Retina (tissue), 1 donor: ENCODE measurements at regions not wholly inside any gene's neighbourhood (a gene's known extent, or its start where the extent isn't known, plus 50 kb on each side); places are given as distances from the start of the nearest gene placed in this dataset.
"Not testable (repeated sequence)": the region's sequence is repeated elsewhere in the genome, so short reads cannot be mapped to it uniquely, and the experiment has no call there.

Experiments used
- DNase-seq: peaks from one replicate; pipeline ENCODE4 v3.0.0-alpha.2; 2016

DNA sequence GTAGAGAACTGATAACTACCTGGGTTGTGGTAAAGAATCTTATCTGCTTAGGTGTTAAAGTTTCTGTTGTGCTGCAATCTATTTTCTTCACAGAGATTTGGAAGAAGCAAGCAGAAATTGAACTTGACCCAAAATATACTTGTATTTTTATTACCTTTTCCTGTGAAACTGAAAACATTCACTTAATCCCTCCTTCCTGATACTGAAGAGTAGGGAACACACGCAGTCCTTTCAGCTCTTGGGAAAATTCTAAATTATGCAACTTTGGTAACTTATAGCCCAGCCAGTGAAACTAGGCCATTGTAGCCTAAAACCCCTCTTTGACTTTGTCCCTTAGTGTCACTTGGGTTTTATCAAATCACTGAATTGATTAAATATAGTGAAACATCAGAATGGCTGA is 128.4 kb upstream of the MEIS1 start:
- DNase-seq: no peak

- DNase-seq: peak; percentile 82
Observed at GRCh38 chr2:66305718-66306117, 129.2 kb upstream of the MEIS1 start.

DNA sequence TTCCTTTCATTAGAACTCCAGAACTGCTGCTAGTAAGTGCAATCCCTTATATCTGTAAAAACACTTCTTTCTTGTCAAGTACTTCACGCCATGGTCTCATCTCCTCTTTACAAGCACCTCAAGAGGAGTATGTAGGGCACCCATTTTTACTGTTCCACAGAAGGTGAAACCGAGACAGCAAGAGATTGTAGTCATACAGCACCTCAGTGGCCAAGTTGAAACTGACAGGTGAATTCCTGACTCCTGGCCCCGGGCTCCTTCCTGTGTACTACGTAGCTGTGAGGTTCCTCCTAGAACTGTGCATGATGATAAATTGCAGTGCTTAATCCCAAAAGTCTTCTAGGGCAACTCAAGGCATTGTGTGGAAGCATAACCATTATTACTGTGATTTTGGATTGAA is 131.5 kb upstream of the MEIS1 start:
- no peak for DNase-seq

DNA sequence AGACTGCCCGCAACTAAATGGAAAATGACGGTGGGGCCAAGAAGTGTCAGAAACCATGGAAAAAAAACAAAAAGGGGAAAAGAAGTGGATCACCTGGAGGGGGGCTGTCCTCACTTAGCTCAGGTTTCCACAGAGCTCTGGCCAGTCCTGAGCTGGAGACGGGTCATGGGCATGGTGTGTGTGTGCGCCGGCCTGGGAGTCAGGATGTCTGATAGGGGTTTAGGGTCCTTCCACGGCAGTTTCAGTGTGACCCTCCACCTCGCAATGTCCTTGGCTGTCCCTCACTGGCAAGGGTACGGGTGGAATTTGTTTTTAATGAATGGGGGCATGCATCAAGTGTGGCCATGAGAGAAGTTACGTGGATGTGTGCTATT is 133.2 kb upstream of the MEIS1 start:
- no peak for DNase-seq

DNA sequence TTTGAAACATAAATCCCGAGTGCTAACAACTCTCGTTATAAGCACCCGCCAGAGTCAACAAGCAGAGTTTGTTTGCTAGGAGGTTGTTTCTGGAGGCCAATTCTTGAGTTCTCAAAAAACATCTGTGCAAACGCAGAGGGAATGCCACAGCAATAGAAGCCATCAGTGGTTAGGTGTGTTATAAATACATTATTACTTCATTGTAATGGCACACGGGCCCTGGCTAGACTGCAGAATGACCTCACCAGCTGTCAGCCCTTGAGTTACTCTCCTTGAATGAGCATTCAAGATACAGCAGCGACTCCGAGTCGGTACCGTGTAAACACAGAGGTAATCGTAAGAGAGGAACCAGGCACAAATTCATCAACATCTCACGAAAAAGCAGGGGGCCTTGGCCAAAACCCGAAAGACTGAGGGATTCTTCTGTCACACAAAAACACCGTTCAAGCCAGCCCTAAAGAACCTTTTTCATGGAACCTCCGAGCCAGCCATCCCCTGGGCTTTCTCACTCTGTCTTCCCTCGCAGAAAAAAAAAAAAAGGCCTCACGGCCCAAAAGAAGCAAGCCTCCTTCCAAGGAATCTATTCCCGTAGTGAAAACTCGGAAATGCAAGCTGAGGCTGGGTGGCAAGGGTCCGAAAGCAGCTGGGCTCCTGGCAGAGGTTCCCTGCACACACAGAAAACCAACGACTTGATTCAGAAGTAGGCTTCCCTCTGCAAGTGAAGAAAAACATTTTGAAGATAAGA is 133.7 kb upstream of the MEIS1 start:
- DNase-seq: peak; percentile 39

DNA sequence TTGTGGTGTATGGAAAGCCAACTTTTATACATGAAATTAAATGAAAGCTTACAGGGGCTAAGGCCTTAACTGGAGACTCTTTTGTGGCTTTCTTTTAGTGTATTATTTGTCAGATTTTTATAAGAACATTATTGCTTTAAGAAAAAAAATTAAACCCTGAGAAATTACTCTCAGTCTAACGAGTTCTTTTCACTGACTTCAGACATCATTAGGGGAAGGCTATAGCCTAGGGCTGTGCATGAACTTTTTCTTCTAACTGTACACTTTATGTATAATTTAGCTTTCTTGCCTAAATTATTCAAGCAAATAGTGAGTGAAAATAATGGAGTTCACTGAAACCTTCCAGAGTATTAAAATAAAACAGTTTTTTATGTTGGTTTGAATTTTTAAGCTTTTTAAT is 151.1 kb upstream of the MEIS1 start:
- no peak for DNase-seq

GRCh38 chr2:66281980-66282379 is 152.9 kb upstream of the MEIS1 start:
- DNase-seq: no peak

- DNase-seq: no peak
Observed at GRCh38 chr2:66279024-66279423, 155.9 kb upstream of the MEIS1 start.

DNA sequence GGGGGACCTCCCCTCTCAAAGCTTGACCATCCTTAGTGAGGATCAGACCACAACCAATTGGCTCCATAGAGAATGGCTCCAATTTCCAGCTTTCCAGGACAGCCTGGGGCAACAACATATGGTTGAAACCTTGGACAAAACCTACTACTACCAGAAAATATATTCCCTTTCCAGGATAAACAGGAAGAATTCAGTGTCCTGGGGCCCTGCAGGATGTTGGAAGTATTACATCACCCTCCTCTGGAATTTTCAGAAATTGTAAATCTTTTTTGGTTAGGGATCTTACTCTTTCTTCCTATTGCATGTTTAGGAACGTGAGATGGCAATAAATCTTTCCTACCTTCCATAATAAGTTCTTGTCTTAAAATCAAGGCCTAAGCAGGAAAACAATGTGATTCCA is 158.9 kb upstream of the MEIS1 start:
- DNase-seq: no peak

- DNase-seq: no peak
Observed at GRCh38 chr2:66273933-66274490, 160.9 kb upstream of the MEIS1 start.

- no peak for DNase-seq
Observed at GRCh38 chr2:66272751-66273150, 162.2 kb upstream of the MEIS1 start.

- no peak for DNase-seq
Observed at GRCh38 chr2:66271777-66272176, 163.1 kb upstream of the MEIS1 start.

DNA sequence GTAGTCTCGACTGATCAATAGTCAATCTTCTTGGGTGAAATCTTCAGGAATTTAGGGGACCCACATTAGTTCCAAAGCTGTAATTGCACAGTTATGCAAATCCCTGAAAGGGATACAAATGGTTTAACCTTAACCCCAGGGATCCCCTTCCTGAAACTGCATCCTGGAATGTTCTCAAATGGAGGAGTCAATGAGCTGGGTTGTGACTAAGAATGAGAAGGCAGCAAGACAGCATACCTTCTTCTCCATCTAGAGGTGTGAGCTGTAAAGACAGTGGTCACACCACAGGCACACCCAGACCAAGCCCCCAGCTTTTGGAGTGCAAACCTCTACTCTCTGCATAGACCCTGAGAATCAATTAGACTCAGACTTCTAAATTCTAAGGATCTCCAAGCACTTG is 164.7 kb upstream of the MEIS1 start:
- no peak for DNase-seq

DNA sequence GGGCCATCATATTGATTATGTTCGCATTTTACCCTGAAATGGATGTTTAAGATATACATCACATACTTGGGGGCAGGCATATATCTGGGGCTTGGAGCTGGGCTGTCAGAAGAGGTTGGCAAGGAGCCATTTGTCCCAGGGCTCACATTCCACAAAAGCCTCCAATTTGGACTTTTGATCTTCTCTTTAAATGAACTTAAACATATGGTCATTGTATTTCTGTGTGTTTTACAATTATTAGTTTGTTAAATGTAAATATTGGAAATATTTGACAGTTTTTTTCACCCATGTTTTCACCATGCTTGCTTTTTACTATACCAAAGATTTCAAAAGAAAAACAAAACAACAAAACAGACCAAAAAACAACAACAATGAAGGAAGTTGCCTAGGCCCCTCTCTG is 165.8 kb upstream of the MEIS1 start:
- DNase-seq: no peak

DNA sequence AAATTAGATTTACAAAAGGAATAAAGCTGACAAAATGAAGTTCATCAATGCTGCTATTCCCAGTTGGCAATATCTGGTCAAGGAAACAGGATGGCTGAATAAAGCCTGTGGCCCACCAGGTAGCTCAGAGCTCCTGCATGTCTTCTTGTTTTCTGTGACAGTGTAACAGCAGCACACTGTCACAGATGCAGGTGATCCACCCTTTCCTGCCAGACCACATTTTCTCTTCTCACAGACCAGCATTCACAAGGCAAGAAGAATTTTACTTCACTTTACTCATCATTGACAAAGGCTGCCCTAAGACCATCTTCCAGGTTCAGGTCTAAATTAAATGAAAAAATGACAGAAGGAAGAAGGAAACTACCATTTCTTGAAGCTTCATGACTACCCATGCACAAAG is 166.2 kb upstream of the MEIS1 start:
- DNase-seq: no peak

DNA sequence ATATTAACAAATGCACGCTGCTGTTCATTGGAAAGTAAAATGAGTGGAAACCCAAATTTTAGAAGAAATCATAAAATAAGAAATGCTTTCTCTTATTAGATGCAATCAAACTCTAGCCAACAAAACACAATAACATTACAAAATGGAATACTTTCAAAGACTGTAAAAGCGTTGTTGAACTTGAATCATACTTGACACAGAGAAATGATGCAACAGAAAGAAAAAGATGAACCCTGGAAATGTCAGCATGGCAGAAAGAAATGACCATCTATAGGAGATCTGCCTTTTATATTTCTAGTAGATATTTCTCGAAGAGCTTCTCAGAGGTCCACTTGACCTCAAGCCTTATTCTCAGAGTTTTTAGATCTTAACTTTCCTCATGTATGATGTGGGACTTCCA is 170.6 kb upstream of the MEIS1 start:
- DNase-seq: no peak

DNA sequence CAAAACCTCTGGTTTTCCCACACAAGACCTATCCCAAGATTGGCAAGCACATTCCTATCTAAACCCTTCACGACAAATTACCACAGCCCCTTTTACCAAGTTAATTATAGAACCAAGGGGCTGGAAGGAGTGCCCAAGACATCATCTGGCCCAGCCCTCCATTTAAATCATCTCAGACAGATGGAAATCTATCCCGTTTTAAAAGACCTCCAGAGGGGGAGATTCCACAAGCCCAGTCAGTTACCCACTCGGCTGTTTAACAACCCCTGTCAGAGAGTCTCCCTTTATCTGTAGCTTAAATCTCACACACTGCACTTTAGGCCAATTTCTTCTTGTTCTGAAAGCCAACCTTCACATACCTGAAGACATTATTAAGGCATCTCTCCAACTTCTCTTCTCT is 179.1 kb upstream of the MEIS1 start:
- no peak for DNase-seq

DNA sequence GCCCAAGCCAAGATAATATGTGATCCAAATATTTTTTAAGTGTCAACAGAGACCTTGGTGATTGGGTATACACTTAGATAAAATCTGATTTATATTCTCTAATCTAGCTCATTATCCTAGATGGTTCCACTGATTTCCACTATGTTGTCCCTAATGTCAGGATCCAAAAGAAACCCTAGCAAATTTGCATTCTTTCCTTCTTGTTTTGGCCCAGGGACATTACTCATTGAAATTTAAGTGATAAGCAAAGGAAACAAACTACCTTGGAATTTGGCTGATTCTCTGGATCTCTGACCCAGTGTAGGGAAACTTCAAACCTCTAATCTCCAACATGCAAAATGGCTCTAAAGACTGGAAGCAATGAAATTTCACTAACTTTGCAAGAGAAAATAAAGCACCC is 179.8 kb upstream of the MEIS1 start:
- no peak for DNase-seq

- DNase-seq: no peak
Observed at GRCh38 chr2:66253066-66253465, 181.9 kb upstream of the MEIS1 start.

DNA sequence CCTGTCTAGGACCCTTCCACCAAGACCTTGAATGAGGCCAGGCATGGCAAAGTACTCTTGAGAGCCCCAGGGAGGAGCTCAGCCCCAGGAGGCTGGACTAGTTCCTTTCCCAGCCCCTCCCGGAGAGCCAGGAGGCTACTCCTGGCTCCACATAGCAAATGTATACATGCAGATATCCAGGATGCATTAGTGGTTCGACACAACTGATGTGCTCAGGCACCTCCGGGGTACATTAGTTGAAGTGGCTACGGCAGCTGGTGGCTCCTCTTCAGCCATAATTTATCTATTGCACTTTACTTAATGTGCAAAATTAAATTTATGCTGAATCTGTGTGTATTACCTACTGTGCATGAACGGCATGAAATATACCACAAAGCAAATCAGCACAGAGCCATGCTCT is 182.8 kb upstream of the MEIS1 start:
- no peak for DNase-seq

- DNase-seq: no peak
Observed at GRCh38 chr2:66251573-66251972, 183.4 kb upstream of the MEIS1 start.

GRCh38 chr2:66249089-66249488 is 185.8 kb upstream of the MEIS1 start:
- not testable (repeated sequence) for DNase-seq

DNA sequence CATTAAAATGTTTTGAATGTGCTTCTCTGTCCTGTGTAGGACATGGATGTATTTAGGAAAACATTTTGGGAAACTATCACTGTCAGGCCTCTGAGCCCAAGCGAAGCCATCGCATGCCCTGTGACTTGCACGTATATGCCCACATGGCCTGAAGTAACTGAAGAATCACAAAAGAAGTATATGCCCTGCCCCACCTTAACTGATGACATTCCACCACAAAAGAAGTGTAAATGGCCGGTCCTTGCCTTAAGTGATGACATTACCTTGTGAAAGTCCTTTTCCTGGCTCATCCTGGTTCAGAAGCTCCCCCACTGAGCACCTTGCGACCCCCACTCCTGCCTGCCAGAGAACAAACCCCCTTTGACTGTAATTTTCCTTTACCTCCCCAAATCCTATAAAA is 191.1 kb upstream of the MEIS1 start:
- not testable (repeated sequence) for DNase-seq

DNA sequence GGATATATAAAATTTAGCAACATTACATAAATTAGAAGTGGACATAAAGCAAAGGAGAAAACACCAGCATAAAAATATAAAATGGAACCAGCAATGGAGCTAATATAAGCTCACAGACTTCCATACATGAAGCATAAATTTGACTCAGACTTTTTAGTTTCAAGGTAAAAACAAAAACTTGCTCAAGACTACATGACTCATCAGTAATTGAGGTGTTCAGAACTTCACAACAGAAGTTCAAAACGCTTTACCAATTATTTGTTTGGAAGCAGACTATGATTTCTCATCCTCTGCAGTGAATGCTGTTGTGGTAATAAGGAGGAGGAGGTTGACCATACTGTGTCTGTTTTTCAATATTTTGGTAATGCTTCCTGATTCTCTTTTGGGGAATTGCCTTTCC is 192.0 kb upstream of the MEIS1 start:
- DNase-seq: not testable (repeated sequence)

- no peak for DNase-seq
Observed at GRCh38 chr2:66242099-66242789, 192.7 kb upstream of the MEIS1 start.
